HG03064 (cell line): ENCODE measurements at regions not wholly inside any gene's neighbourhood (a gene's known extent, or its start where the extent isn't known, plus 50 kb on each side); places are given as distances from the start of the nearest gene placed in this dataset.

ENCODE experiments used
- ATAC-seq: cut with Tn5 transposase; IDR thresholded peaks from one replicate; pipeline ENCODE4 v1.9.1; 2021; ENCODE audit warnings: low read depth; ENCODE audit not compliant: unreplicated experiment

- no peak for ATAC-seq
Observed at GRCh38 chr12:13371797-13372196, 175.3 kb downstream of the EMP1 start.

- no peak for ATAC-seq
Observed at GRCh38 chr12:13371367-13371766, 174.8 kb downstream of the EMP1 start.

GRCh38 chr12:13369474-13370056, 173.0 kb downstream of the EMP1 start:
- no peak for ATAC-seq

GRCh38 chr12:13368971-13369370, 172.4 kb downstream of the EMP1 start:
- ATAC-seq, result no peak

- no peak for ATAC-seq
Observed at GRCh38 chr12:13368431-13368830, 171.9 kb downstream of the EMP1 start.

- no peak for ATAC-seq
Observed at GRCh38 chr12:13367973-13368372, 171.4 kb downstream of the EMP1 start.

- no peak for ATAC-seq
Observed at GRCh38 chr12:13365748-13366366, 169.3 kb downstream of the EMP1 start.

GRCh38 chr12:13362260-13362841, 165.8 kb downstream of the EMP1 start:
- ATAC-seq, result peak; percentile 97

- no peak for ATAC-seq
Observed at GRCh38 chr12:13359636-13360035, 163.1 kb downstream of the EMP1 start.

- no peak for ATAC-seq
Observed at GRCh38 chr12:13358391-13358905, 161.9 kb downstream of the EMP1 start.

- no peak for ATAC-seq
Observed at GRCh38 chr12:13350946-13351345, 154.4 kb downstream of the EMP1 start.

- ATAC-seq, result no peak
Observed at GRCh38 chr12:13350381-13350780, 153.9 kb downstream of the EMP1 start.

- no peak for ATAC-seq
Observed at GRCh38 chr12:13348464-13348863, 151.9 kb downstream of the EMP1 start.

- ATAC-seq, result no peak
Observed at GRCh38 chr12:13347241-13348043, 150.9 kb downstream of the EMP1 start.

- no peak for ATAC-seq
Observed at GRCh38 chr12:13345722-13346121, 149.2 kb downstream of the EMP1 start.

- no peak for ATAC-seq
Observed at GRCh38 chr12:13343375-13343774, 146.8 kb downstream of the EMP1 start.

GRCh38 chr12:13342971-13343370, 146.4 kb downstream of the EMP1 start:
- no peak for ATAC-seq

GRCh38 chr12:13340149-13340548, 143.6 kb downstream of the EMP1 start:
- ATAC-seq, result no peak

- no peak for ATAC-seq
Observed at GRCh38 chr12:13339538-13339937, 143.0 kb downstream of the EMP1 start.

- no peak for ATAC-seq
Observed at GRCh38 chr12:13339091-13339490, 142.6 kb downstream of the EMP1 start.

GRCh38 chr12:13337791-13338190, 141.3 kb downstream of the EMP1 start:
- ATAC-seq, result no peak
